ENCODE measurements at regions not wholly inside any gene's neighbourhood (a gene's known extent, or its start where the extent isn't known, plus 50 kb on each side); places are given as distances from the start of the nearest gene placed in this dataset.

DNA sequence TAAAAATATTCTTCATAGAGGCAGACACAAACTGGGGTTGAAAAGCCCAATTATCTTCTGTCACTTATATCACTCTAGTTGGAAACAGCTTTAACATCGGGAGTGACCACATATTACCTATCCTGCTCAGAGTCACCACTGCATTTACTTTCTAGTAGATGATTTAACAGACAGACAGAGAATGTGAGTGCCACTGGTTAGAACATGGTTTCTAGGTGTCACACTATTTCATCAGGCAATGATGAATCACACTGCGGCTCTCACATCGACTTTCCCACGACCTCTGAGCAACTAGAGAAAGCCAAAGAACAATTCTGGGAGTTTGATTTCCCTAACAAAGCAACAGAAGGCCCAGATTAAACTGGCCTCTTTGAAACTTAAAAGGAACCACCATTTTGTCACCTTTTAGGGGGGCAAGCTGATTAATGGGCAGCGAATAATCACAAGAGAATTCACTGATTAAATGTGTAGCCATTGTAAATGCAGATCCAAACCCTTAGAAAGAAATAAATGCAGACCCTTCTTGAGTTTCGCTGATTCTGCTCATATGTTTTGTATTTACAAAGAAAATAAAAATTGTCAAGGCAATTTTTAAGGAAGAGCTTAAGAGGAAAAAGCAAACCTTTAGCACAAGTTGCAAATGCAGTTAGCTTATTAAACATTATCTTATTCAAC lies 112.6 kb upstream of the KBTBD8 start:
- TF ChIP-seq POLR2AphosphoS5 (IDR thresholded peaks at IDR 0.05) (no peak), CTCF (IDR thresholded peaks at IDR 0.05) (no peak)
